Transverse colon (tissue), 4 donors: ENCODE measurements at regions not wholly inside any gene's neighbourhood (a gene's known extent, or its start where the extent isn't known, plus 50 kb on each side); places are given as distances from the start of the nearest gene placed in this dataset.

Source experiments
- DNase-seq: peaks from one replicate; pipeline ENCODE4 v3.0.0-alpha.2; 2019
- H3K27ac ChIP-seq, 4 donors: fragments of 200-600 bp; sonication (generic); 2 replicates each; pipeline ENCODE4 v1.5.1; 2016 to 2018; ENCODE audit warnings: inconsistent platforms in 4 of 4
- H3K27me3 ChIP-seq: fragments of 200-600 bp; sonication (generic); 2 replicates; pipeline ENCODE4 v1.5.1; 2017; ENCODE audit warnings: inconsistent platforms
- H3K36me3 ChIP-seq, 4 donors: fragments of 200-600 bp; sonication (generic); 2 replicates each; pipeline ENCODE4 v1.5.1; 2017 to 2019; ENCODE audit warnings: inconsistent platforms in 4 of 4
- H3K4me1 ChIP-seq, 4 donors: fragments of 200-600 bp; sonication (generic); 2 replicates each; pipeline ENCODE4 v1.5.1; 2017 to 2020; ENCODE audit warnings: inconsistent platforms in 4 of 4
- H3K4me3 ChIP-seq, 4 donors: fragments of 200-600 bp; sonication (generic); 1 replicate in 1 of 4; 2 replicates in 3 of 4; pipeline versions ENCODE4 v1.5.1 to v1.6.1; 2017 to 2019; ENCODE audit warnings: inconsistent platforms in 4 of 4
- H3K9me3 ChIP-seq, 2 donors: fragments of 200-600 bp; sonication (generic); 2 replicates each; pipeline ENCODE4 v1.5.1; 2017 to 2019; ENCODE audit warnings: inconsistent platforms in 2 of 2
- CTCF ChIP-seq, 5 experiments: fragments of 200-600 bp in 3 of 5; fragments of 450-650 bp in 2 of 5; sonication (generic) in 3 of 5; IDR thresholded peaks; 1 replicate in 2 of 5; 2 replicates in 3 of 5; pipeline ENCODE4 v1.5.1; 2016 to 2017; ENCODE audit warnings: antibody characterized with exemption in 5 of 5, inconsistent platforms in 3 of 5, mild to moderate bottlenecking in 2 of 5, moderate library complexity in 1 of 5
- EP300 ChIP-seq: sonication (generic); formaldehyde crosslinking; IDR thresholded peaks from one replicate; pipeline ENCODE4 v1.6.1; 2017; ENCODE audit warnings: antibody characterized with exemption, low read depth
- POLR2A ChIP-seq: fragments of 450-650 bp; IDR thresholded peaks from one replicate; pipeline ENCODE4 v1.6.1; 2016; ENCODE audit warnings: antibody characterized with exemption, mild to moderate bottlenecking, moderate library complexity
- POLR2AphosphoS5 ChIP-seq, 3 donors: sonication (generic); formaldehyde crosslinking; IDR thresholded peaks; one replicate each; pipeline ENCODE4 v1.6.1; 2016; ENCODE audit warnings: antibody characterized with exemption in 3 of 3
- WGBS, 2 donors: methylation state at CpG; one replicate each; pipeline ENCODE4 v1.1.5; 2018; ENCODE audit warnings: low coverage in 1 of 2; 5-methylcytosine and 5-hydroxymethylcytosine counted together
- in situ Hi-C, 4 donors: fragments of 200-750 bp; cut with MboI; loops; one replicate each; pipeline versions ENCODE4 v1.15.0 to v1.15.1; 2017; ENCODE audit warnings: low sequenced_read_pairs in 3 of 4, low pct_ligation_motif_present in 1 of 4, low pct_unique_long_range_greater_than_20kb in 1 of 4
- intact Hi-C: fragments of 100-400 bp; cut with DNase I; formaldehyde crosslinking; loops from one replicate; pipeline ENCODE4 v1.15.1; 2023; ENCODE audit warnings: low total_unique reads

- TF ChIP-seq EP300, result no peak
- TF ChIP-seq CTCF (IDR thresholded peaks at IDR 0.05), result no peak
- no peak for TF ChIP-seq POLR2AphosphoS5 (IDR thresholded peaks at IDR 0.05)
- TF ChIP-seq POLR2A, result no peak
- peak overlapping the region in 1 of 4 donors; percentile 74 for H3K27ac ChIP-seq
- DNase-seq, result no peak
- H3K9me3 ChIP-seq, result no peaks in the 10 kb centered on the region
- H3K4me1 ChIP-seq, result peaks cover 0 to 15% (median 3%) of the 10 kb centered on the region in 4 donors
- no peak overlapping the region for H3K4me3 ChIP-seq
- no peaks in the 10 kb centered on the region for H3K36me3 ChIP-seq
- in situ Hi-C loops, result loop anchor here in 2 of 4 donors (25.0 kb wide), 1 partner anchor 245 kb away; no protein-coding TSS in a partner anchor
- H3K27me3 ChIP-seq, result no peaks in the 10 kb centered on the region
- WGBS, 2 donors, result 75 to 88% methylated on average over 4 of the region's 4 CpGs
- intact Hi-C loops, result no loop called here
These were observed 76.7 kb upstream of the MBNL1 start for GRCh38 chr3:152192050-152192449.

GRCh38 chr3:152192936-152193672, 75.6 kb upstream of the MBNL1 start:
- intact Hi-C loops, result no loop called here
- Histone ChIP-seq H3K4me3 (peak overlapping the region in 1 of 4 donors; percentile 37), H3K4me1 (peaks cover 2 to 22% (median 3%) of the 10 kb centered on the region in 4 donors), H3K9me3 (no peaks in the 10 kb centered on the region), H3K27ac (peak overlapping the region; percentile 52 to 74 (median 53)), H3K27me3 (no peaks in the 10 kb centered on the region), H3K36me3 (no peaks in the 10 kb centered on the region)
- TF ChIP-seq POLR2AphosphoS5 (IDR thresholded peaks at IDR 0.05) (no peak), EP300 (no peak), POLR2A (no peak), CTCF (IDR thresholded peaks at IDR 0.05) (no peak)
- DNase-seq, result no peak
- WGBS, 2 donors, result 61 to 66% methylated on average over 5 of the region's 5 CpGs
- in situ Hi-C loops, result loop anchor here in 2 of 4 donors (25.0 kb wide), 1 partner anchor 244 kb away; no protein-coding TSS in a partner anchor

GRCh38 chr3:152193673-152194267, 75.0 kb upstream of the MBNL1 start:
- Histone ChIP-seq H3K4me3 (peak overlapping the region in 1 of 4 donors; percentile 37), H3K36me3 (no peaks in the 10 kb centered on the region), H3K27me3 (no peaks in the 10 kb centered on the region), H3K27ac (peak overlapping the region; percentile 52 to 74 (median 53)), H3K4me1 (peaks cover 3 to 28% (median 4%) of the 10 kb centered on the region in 4 donors), H3K9me3 (no peaks in the 10 kb centered on the region)
- TF ChIP-seq POLR2AphosphoS5 (IDR thresholded peaks at IDR 0.05) (no peak), CTCF (IDR thresholded peaks at IDR 0.05) (no peak), POLR2A (no peak), EP300 (no peak)
- DNase-seq, result no peak
- intact Hi-C loops, result no loop called here
- in situ Hi-C loops, result loop anchor here in 2 of 4 donors (25.0 kb wide), 1 partner anchor 244 kb away; no protein-coding TSS in a partner anchor
- WGBS, 2 donors, result 54 to 68% methylated on average over 4 to 16 of the region's 16 CpGs

GRCh38 chr3:152195206-152195605, 73.5 kb upstream of the MBNL1 start:
- H3K4me3 ChIP-seq, result no peak overlapping the region
- intact Hi-C loops, result no loop called here

More at GRCh38 chr3:152195206-152195605, 73.5 kb upstream of the MBNL1 start:
- Histone ChIP-seq H3K27me3 (no peaks in the 10 kb centered on the region), H3K4me1 (peaks cover 3 to 42% (median 4%) of the 10 kb centered on the region in 4 donors), H3K9me3 (no peaks in the 10 kb centered on the region), H3K27ac (peak overlapping the region in 3 of 4 donors; percentile 6 to 89 (median 74)), H3K36me3 (no peaks in the 10 kb centered on the region)
- no peak for DNase-seq
- 87 to 94% methylated on average over 3 of the region's 3 CpGs for WGBS, 2 donors
- TF ChIP-seq POLR2AphosphoS5 (IDR thresholded peaks at IDR 0.05) (no peak), POLR2A (no peak), EP300 (no peak), CTCF (IDR thresholded peaks at IDR 0.05) (no peak)
- in situ Hi-C loops, result loop anchor here in 2 of 4 donors (25.0 kb wide), 1 partner anchor 242 kb away; no protein-coding TSS in a partner anchor
